ENCODE measurements at regions not wholly inside any gene's neighbourhood (a gene's known extent, or its start where the extent isn't known, plus 50 kb on each side); places are given as distances from the start of the nearest gene placed in this dataset.

DNA sequence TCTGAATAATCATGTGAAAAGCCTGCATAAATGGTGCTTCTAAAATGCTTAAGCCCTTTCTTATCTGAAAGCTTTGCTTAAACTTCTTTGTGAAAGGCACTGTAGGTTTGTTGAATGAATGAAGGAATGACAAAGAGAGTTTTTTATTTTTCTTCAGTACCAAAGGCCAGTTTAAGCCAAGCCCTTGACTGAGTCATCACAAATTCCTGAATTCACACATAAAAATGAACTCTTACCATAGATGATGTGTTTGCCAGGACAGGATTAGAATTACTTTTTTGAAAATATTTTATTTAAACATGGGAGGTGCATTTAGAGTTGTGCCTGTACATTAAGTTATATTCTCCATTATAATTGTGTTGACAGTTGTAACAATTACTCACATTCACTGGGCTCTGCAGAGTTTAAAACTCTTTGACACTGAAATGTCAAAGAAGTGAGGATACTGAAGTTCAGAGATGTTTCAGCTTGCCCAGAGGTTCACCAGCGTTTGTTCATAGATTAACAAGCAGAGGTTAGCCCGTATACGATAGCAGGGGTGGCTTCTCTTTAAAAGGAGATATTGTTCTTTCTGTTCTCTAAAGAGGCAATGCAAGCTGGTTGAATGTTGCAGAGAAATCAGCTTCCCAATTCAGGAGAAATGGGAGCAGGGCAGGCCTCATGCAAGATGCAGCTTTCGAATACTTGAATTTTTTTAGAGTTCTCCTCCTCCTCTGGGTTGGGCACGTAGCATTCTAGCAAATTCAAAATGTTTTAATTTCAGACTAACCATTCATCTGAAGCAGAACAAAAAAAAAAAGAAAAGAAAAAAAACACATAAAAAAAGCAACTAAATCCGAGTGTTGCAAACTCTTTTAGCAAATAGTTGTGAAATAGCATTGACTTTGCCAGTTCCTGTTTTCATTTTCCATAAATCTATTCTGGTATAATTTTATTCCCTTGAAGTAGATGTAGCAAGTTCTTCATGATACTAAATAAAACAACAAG, 358.7 kb upstream of the KLF4 start:
- Mint-ChIP-seq H3K36me3 (ENCODE audit: insufficient read depth, unreplicated experiment) (no peaks in the 10 kb centered on the region), H3K27ac (ENCODE audit: unreplicated experiment) (no peak overlapping the region), H3K27me3 (ENCODE audit: unreplicated experiment) (no peaks in the 10 kb centered on the region), H3K4me3 (ENCODE audit: low read depth, unreplicated experiment) (no peak overlapping the region), H3K9me3 (ENCODE audit: low read depth, unreplicated experiment) (no peaks in the 10 kb centered on the region), H3K4me1 (ENCODE audit: low read depth, unreplicated experiment) (no peaks in the 10 kb centered on the region)
- no peak for TF ChIP-seq CTCF (IDR thresholded peaks at IDR 0.05; ENCODE audit: unreplicated experiment)
- BruUV-seq (replicated peaks): no TSS peak
- CTCF ChIA-PET: no interaction called here
- no peak for DNase-seq
- intact Hi-C loops (cut with micrococcal nuclease; ENCODE audit: unreplicated experiment): no loop called here

- no peaks in the 10 kb centered on the region for H3K9me3 Mint-ChIP-seq (ENCODE audit: low read depth, unreplicated experiment)
- H3K27ac Mint-ChIP-seq (ENCODE audit: unreplicated experiment): no peak overlapping the region
- no peak overlapping the region for H3K4me3 Mint-ChIP-seq (ENCODE audit: low read depth, unreplicated experiment)
- BruUV-seq (replicated peaks): no TSS peak
- intact Hi-C loops (cut with micrococcal nuclease; ENCODE audit: unreplicated experiment): no loop called here
- no peaks in the 10 kb centered on the region for H3K36me3 Mint-ChIP-seq (ENCODE audit: insufficient read depth, unreplicated experiment)
- H3K27me3 Mint-ChIP-seq (ENCODE audit: unreplicated experiment): peaks cover 14% of the 10 kb centered on the region
- TF ChIP-seq CTCF (IDR thresholded peaks at IDR 0.05; ENCODE audit: unreplicated experiment): no peak
- CTCF ChIA-PET: no interaction called here
- DNase-seq: no peak
- H3K4me1 Mint-ChIP-seq (ENCODE audit: low read depth, unreplicated experiment): no peaks in the 10 kb centered on the region
These were observed 353.0 kb upstream of the KLF4 start for GRCh38 chr9:107842530-107842929.

- Mint-ChIP-seq H3K27me3 (ENCODE audit: unreplicated experiment) (peaks cover 14% of the 10 kb centered on the region), H3K4me1 (ENCODE audit: low read depth, unreplicated experiment) (no peaks in the 10 kb centered on the region), H3K9me3 (ENCODE audit: low read depth, unreplicated experiment) (no peaks in the 10 kb centered on the region), H3K36me3 (ENCODE audit: insufficient read depth, unreplicated experiment) (no peaks in the 10 kb centered on the region), H3K27ac (ENCODE audit: unreplicated experiment) (no peak overlapping the region), H3K4me3 (ENCODE audit: low read depth, unreplicated experiment) (no peak overlapping the region)
- DNase-seq: no peak
- CTCF ChIA-PET: no interaction called here
- BruUV-seq (replicated peaks): no TSS peak
- no peak for TF ChIP-seq CTCF (IDR thresholded peaks at IDR 0.05; ENCODE audit: unreplicated experiment)
- intact Hi-C loops (cut with micrococcal nuclease; ENCODE audit: unreplicated experiment): no loop called here
These were observed 351.5 kb upstream of the KLF4 start for GRCh38 chr9:107841076-107841475.

GRCh38 chr9:107839371-107839770, 349.8 kb upstream of the KLF4 start:
- no peak overlapping the region for H3K4me3 Mint-ChIP-seq (ENCODE audit: low read depth, unreplicated experiment)
- CTCF ChIA-PET: no interaction called here
- no peak for DNase-seq
- H3K27ac Mint-ChIP-seq (ENCODE audit: unreplicated experiment): no peak overlapping the region
- BruUV-seq (replicated peaks): no TSS peak
- no peaks in the 10 kb centered on the region for H3K36me3 Mint-ChIP-seq (ENCODE audit: insufficient read depth, unreplicated experiment)
- peaks cover 14% of the 10 kb centered on the region for H3K27me3 Mint-ChIP-seq (ENCODE audit: unreplicated experiment)
- no peaks in the 10 kb centered on the region for H3K9me3 Mint-ChIP-seq (ENCODE audit: low read depth, unreplicated experiment)
- H3K4me1 Mint-ChIP-seq (ENCODE audit: low read depth, unreplicated experiment): no peaks in the 10 kb centered on the region
- no peak for TF ChIP-seq CTCF (IDR thresholded peaks at IDR 0.05; ENCODE audit: unreplicated experiment)
- intact Hi-C loops (cut with micrococcal nuclease; ENCODE audit: unreplicated experiment): no loop called here
